ENCODE measurements at regions not wholly inside any gene's neighbourhood (a gene's known extent, or its start where the extent isn't known, plus 50 kb on each side); places are given as distances from the start of the nearest gene placed in this dataset.

DNA sequence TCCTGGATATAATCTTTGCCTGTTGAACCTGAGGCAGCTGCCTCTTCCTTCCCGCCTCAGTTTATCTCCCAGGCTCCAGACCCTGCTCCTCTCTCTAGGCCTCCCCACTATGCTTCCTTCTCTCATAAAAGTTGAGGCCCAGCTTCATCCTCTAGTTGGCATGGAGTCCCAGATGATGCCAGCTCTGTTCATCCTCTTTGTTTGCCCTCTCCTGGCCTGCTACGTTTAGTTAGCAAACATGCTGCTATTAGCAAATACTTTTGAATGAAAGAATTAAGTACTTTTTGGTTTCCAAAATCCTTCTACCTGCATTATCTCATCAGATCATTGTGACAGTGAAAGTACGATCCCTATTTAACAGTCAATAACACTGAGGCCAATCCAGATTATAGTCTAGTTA, 472.5 kb downstream of the COG6 start:
- H3K4me1 ChIP-seq (ENCODE audit: insufficient read depth) = peaks cover 24% of the 10 kb centered on the region
- no peaks in the 10 kb centered on the region for H3K27me3 ChIP-seq (ENCODE audit: insufficient read depth)
- Mint-ChIP-seq H3K27ac (no peak overlapping the region), H3K4me1 (peaks cover 29% of the 10 kb centered on the region), H3K27me3 (ENCODE audit: insufficient read depth, low read depth, poor library complexity) (peaks cover 2% of the 10 kb centered on the region), H3K4me3 (no peak overlapping the region), H3K9me3 (peaks cover 6% of the 10 kb centered on the region; the same call in 1 of the 3 replicates), H3K36me3 (ENCODE audit: low read depth) (0 out of 3 replicates have a peak, but pooled peaks cover 3% of the 10 kb centered on the region)
- no peaks in the 10 kb centered on the region for H4K20me1 ChIP-seq (replicated peaks; ENCODE audit: insufficient read depth)
- ATAC-seq (no peak), DNase-seq (ENCODE audit: low spot score) (no peak)
- H2AFZ ChIP-seq = no peak overlapping the region
- H3K4me3 ChIP-seq = no peak overlapping the region
- H3K27ac ChIP-seq (ENCODE audit: low read depth) = no peak overlapping the region
- no peaks in the 10 kb centered on the region for H3K9me2 ChIP-seq (ENCODE audit: insufficient read depth)
- TF ChIP-seq CREB1 (CRISPR knock-in tag; IDR thresholded peaks at IDR 0.05; ENCODE audit: low read depth) (no peak), POLR2AphosphoS5 (IDR thresholded peaks at IDR 0.05; ENCODE audit: low read depth) (no peak)
- no peaks in the 10 kb centered on the region for H3K79me2 ChIP-seq (replicated peaks; ENCODE audit: insufficient read depth)
- no peaks in the 10 kb centered on the region for H3K36me3 ChIP-seq (ENCODE audit: insufficient read depth)
- H3K4me2 ChIP-seq = no peak overlapping the region
- H3F3A ChIP-seq (replicated peaks; ENCODE audit: low read depth) = no peaks in the 10 kb centered on the region

DNA sequence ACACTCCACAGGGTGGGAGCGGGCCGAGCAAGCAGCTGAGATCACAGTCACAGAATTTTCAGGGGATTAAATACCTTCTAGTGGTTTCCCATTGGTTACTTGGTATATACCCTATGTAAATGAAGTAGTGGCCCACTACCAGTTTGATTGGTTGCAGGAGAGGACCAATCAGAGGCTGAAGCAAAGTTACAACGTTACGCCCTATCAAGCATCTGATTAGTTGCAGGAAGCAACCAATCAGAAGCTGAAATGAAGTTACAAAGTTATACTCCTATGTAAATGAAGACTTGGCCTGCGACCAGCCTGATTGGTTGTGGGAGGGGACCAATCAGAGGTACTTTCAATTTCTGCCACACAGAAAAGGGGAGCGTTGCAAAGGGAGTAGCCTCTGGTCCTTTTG, 474.0 kb downstream of the COG6 start:
- no peaks in the 10 kb centered on the region for H3F3A ChIP-seq (replicated peaks; ENCODE audit: low read depth)
- H3K27ac Mint-ChIP-seq = no peak overlapping the region
- H3K27me3 ChIP-seq (ENCODE audit: insufficient read depth) = no peaks in the 10 kb centered on the region
- H4K20me1 ChIP-seq (replicated peaks; ENCODE audit: insufficient read depth) = no peaks in the 10 kb centered on the region
- DNase-seq (ENCODE audit: low spot score) (no peak), ATAC-seq (no peak)
- H3K4me1 ChIP-seq (ENCODE audit: insufficient read depth) = peaks cover 15% of the 10 kb centered on the region
- H3K9me2 ChIP-seq (ENCODE audit: insufficient read depth) = no peaks in the 10 kb centered on the region
- H3K4me3 Mint-ChIP-seq = no peak overlapping the region
- H3K9me3 Mint-ChIP-seq = peaks cover 6% of the 10 kb centered on the region; the same call in 1 of the 3 replicates
- H3K27ac ChIP-seq (ENCODE audit: low read depth) = no peak overlapping the region
- no peak overlapping the region for H3K4me2 ChIP-seq
- H3K27me3 Mint-ChIP-seq (ENCODE audit: insufficient read depth, low read depth, poor library complexity) = peaks cover 2% of the 10 kb centered on the region
- no peak overlapping the region for H2AFZ ChIP-seq
- H3K36me3 Mint-ChIP-seq (ENCODE audit: low read depth) = 0 out of 3 replicates have a peak, but pooled peaks cover 3% of the 10 kb centered on the region
- H3K4me3 ChIP-seq = no peak overlapping the region
- no peaks in the 10 kb centered on the region for H3K79me2 ChIP-seq (replicated peaks; ENCODE audit: insufficient read depth)
- peaks cover 19% of the 10 kb centered on the region for H3K4me1 Mint-ChIP-seq
- H3K36me3 ChIP-seq (ENCODE audit: insufficient read depth) = no peaks in the 10 kb centered on the region
- no peak for TF ChIP-seq NANOG (IDR thresholded peaks at IDR 0.05; ENCODE audit: borderline replicate concordance)
- no peak for TF ChIP-seq REST (IDR thresholded peaks at IDR 0.05; ENCODE audit: unreplicated experiment)
- no peak for TF ChIP-seq ZNF462 (CRISPR knock-in tag; IDR thresholded peaks at IDR 0.05)
- no peak for TF ChIP-seq ZNF114 (CRISPR knock-in tag; IDR thresholded peaks at IDR 0.05)
- no peak for TF ChIP-seq STAT1 (IDR thresholded peaks at IDR 0.05; ENCODE audit: unreplicated experiment)
- TF ChIP-seq EZH2 (IDR thresholded peaks at IDR 0.05; ENCODE audit: low read depth, unreplicated experiment) = no peak
- no peak for TF ChIP-seq EZH2phosphoT487 (IDR thresholded peaks at IDR 0.05; ENCODE audit: unreplicated experiment)
- TF ChIP-seq POLR2AphosphoS5 (IDR thresholded peaks at IDR 0.05; ENCODE audit: low read depth) = no peak
- no peak for TF ChIP-seq ZNF331 (CRISPR knock-in tag; IDR thresholded peaks at IDR 0.05; ENCODE audit: low read depth)
- no peak for TF ChIP-seq JUNB (IDR thresholded peaks at IDR 0.05; ENCODE audit: unreplicated experiment)
- TF ChIP-seq, protein P1, sequence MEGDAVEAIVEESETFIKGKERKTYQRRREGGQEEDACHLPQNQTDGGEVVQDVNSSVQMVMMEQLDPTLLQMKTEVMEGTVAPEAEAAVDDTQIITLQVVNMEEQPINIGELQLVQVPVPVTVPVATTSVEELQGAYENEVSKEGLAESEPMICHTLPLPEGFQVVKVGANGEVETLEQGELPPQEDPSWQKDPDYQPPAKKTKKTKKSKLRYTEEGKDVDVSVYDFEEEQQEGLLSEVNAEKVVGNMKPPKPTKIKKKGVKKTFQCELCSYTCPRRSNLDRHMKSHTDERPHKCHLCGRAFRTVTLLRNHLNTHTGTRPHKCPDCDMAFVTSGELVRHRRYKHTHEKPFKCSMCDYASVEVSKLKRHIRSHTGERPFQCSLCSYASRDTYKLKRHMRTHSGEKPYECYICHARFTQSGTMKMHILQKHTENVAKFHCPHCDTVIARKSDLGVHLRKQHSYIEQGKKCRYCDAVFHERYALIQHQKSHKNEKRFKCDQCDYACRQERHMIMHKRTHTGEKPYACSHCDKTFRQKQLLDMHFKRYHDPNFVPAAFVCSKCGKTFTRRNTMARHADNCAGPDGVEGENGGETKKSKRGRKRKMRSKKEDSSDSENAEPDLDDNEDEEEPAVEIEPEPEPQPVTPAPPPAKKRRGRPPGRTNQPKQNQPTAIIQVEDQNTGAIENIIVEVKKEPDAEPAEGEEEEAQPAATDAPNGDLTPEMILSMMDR (conservative IDR thresholded peaks at IDR 0.05; ENCODE audit: low read depth in 2 of 2) = no peak

Measured in GM23338 (cell line).